ENCODE measurements at regions not wholly inside any gene's neighbourhood (a gene's known extent, or its start where the extent isn't known, plus 50 kb on each side); places are given as distances from the start of the nearest gene placed in this dataset.
"Not testable (repeated sequence)": the region's sequence is repeated elsewhere in the genome, so short reads cannot be mapped to it uniquely, and the experiment has no call there.

GRCh38 chr2:89305623-89306022 lies 614.1 kb downstream of the RPIA start:
- DNase-seq (ENCODE audit: low read depth); H3K27me3 ChIP-seq (ENCODE audit: control insufficient read depth, insufficient read depth, low read length); H3K4me3 ChIP-seq (ENCODE audit: low read depth, low read length); H3K36me3 ChIP-seq (ENCODE audit: control insufficient read depth, insufficient read depth, low read length): not testable (repeated sequence)

- not testable (repeated sequence) for H3K27me3 ChIP-seq (ENCODE audit: control insufficient read depth, insufficient read depth, low read length); DNase-seq (ENCODE audit: low read depth); H3K4me3 ChIP-seq (ENCODE audit: low read depth, low read length); H3K36me3 ChIP-seq (ENCODE audit: control insufficient read depth, insufficient read depth, low read length)
Observed at GRCh38 chr2:89306869-89307637, 615.6 kb downstream of the RPIA start.

DNA sequence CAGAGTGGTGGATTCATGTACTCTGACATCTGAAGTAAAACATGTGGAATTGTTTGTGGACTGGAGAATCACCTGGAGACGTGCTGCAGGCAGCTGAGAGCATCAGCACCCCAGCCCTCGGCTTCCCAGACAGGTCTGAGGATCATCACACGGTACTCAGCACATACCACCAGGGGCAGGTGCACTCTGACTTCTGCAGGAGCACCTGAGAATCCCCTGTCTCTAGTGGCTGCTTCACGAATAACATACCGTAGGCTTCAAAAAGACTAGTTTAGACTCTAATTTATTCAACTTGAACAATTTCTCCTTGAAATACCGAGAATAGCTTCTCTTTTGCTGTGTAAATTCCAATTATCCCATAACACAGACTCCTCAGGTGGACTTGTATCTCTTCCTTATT lies 627.5 kb downstream of the RPIA start:
- H3K4me3 ChIP-seq (ENCODE audit: low read depth, low read length); H3K27me3 ChIP-seq (ENCODE audit: control insufficient read depth, insufficient read depth, low read length); H3K36me3 ChIP-seq (ENCODE audit: control insufficient read depth, insufficient read depth, low read length); DNase-seq (ENCODE audit: low read depth): not testable (repeated sequence)

GRCh38 chr2:89325894-89326293 lies 634.4 kb downstream of the RPIA start:
- H3K27me3 ChIP-seq (ENCODE audit: control insufficient read depth, insufficient read depth, low read length); H3K36me3 ChIP-seq (ENCODE audit: control insufficient read depth, insufficient read depth, low read length); H3K4me3 ChIP-seq (ENCODE audit: low read depth, low read length); DNase-seq (ENCODE audit: low read depth): not testable (repeated sequence)

DNA sequence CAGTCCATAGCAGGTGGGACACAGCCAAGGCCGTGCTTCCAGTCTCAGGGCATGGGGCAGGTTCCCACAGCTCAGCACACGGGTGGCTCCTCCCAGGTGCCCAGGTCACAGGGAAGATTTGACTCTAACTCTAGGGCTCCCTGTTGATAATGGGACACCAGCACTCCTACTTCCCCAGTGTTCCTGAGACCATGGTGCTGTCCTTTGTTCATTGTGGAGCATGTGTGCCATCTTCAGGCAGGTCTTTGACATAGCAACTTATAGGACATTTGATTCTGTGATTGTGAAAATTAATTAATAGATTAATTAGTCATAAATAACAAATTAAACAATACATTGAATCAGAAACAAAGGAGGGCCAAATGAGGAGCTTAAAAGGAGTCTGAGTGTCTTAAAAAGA lies 635.0 kb downstream of the RPIA start:
- H3K36me3 ChIP-seq (ENCODE audit: control insufficient read depth, insufficient read depth, low read length); H3K27me3 ChIP-seq (ENCODE audit: control insufficient read depth, insufficient read depth, low read length); H3K4me3 ChIP-seq (ENCODE audit: low read depth, low read length); DNase-seq (ENCODE audit: low read depth): not testable (repeated sequence)

GRCh38 chr2:89328790-89329189 lies 637.3 kb downstream of the RPIA start:
- H3K27me3 ChIP-seq (ENCODE audit: control insufficient read depth, insufficient read depth, low read length); DNase-seq (ENCODE audit: low read depth); H3K36me3 ChIP-seq (ENCODE audit: control insufficient read depth, insufficient read depth, low read length); H3K4me3 ChIP-seq (ENCODE audit: low read depth, low read length): not testable (repeated sequence)

Measured in kidney epithelial cell (primary cell).